VCaP (cell line): ENCODE measurements at regions not wholly inside any gene's neighbourhood (a gene's known extent, or its start where the extent isn't known, plus 50 kb on each side); places are given as distances from the start of the nearest gene placed in this dataset.

ENCODE experiments used
- H3K27ac ChIP-seq: fragments of 450-650 bp; 2 replicates; pipeline ENCODE4 v1.5.1; 2017
- TF ChIP-seq, protein P1 (sequence below): fragments of 450-650 bp; conservative IDR thresholded peaks from 2 replicates; pipeline ENCODE4 v1.5.1; 2017; ENCODE audit warnings: mild to moderate bottlenecking, moderate library complexity

GRCh38 chr21:22903851-22904250 is 1905.6 kb downstream of the NCAM2 start:
- TF ChIP-seq, protein P1, sequence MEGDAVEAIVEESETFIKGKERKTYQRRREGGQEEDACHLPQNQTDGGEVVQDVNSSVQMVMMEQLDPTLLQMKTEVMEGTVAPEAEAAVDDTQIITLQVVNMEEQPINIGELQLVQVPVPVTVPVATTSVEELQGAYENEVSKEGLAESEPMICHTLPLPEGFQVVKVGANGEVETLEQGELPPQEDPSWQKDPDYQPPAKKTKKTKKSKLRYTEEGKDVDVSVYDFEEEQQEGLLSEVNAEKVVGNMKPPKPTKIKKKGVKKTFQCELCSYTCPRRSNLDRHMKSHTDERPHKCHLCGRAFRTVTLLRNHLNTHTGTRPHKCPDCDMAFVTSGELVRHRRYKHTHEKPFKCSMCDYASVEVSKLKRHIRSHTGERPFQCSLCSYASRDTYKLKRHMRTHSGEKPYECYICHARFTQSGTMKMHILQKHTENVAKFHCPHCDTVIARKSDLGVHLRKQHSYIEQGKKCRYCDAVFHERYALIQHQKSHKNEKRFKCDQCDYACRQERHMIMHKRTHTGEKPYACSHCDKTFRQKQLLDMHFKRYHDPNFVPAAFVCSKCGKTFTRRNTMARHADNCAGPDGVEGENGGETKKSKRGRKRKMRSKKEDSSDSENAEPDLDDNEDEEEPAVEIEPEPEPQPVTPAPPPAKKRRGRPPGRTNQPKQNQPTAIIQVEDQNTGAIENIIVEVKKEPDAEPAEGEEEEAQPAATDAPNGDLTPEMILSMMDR: no peak

GRCh38 chr21:22904385-22904784 is 1906.2 kb downstream of the NCAM2 start:
- H3K27ac ChIP-seq: no peak overlapping the region
- TF ChIP-seq, protein P1: no peak

More at GRCh38 chr21:22903851-22904250, 1905.6 kb downstream of the NCAM2 start:
- no peak overlapping the region for H3K27ac ChIP-seq

- TF ChIP-seq, protein P1: no peak
Measured at GRCh38 chr21:22925032-22925431, 1926.8 kb downstream of the NCAM2 start.

GRCh38 chr21:22927469-22927868 is 1929.3 kb downstream of the NCAM2 start:
- no peak overlapping the region for H3K27ac ChIP-seq
- TF ChIP-seq, protein P1: no peak

More at GRCh38 chr21:22925032-22925431, 1926.8 kb downstream of the NCAM2 start:
- H3K27ac ChIP-seq: no peak overlapping the region

- no peak overlapping the region for H3K27ac ChIP-seq
Measured at GRCh38 chr21:22941779-22942490, 1943.7 kb downstream of the NCAM2 start.

GRCh38 chr21:22955559-22955958 is 1957.3 kb downstream of the NCAM2 start:
- no peak overlapping the region for H3K27ac ChIP-seq
- TF ChIP-seq, protein P1: no peak

More at GRCh38 chr21:22941779-22942490, 1943.7 kb downstream of the NCAM2 start:
- TF ChIP-seq, protein P1: no peak

GRCh38 chr21:22961258-22961657 is 1963.0 kb downstream of the NCAM2 start:
- TF ChIP-seq, protein P1: no peak
- no peak overlapping the region for H3K27ac ChIP-seq
